Skeletal muscle satellite cell (primary cell): ENCODE measurements at regions not wholly inside any gene's neighbourhood (a gene's known extent, or its start where the extent isn't known, plus 50 kb on each side); places are given as distances from the start of the nearest gene placed in this dataset.

ENCODE experiments used
- H3K27me3 ChIP-seq: 2 replicates; pipeline ENCODE4 v1.7.0; 2013; ENCODE audit warnings: low read length; ENCODE audit not compliant: control insufficient read depth, insufficient read depth
- H3K36me3 ChIP-seq: 2 replicates; pipeline ENCODE4 v1.7.0; 2013; ENCODE audit warnings: mild to moderate bottlenecking, control low read depth, low read length; ENCODE audit not compliant: insufficient read depth
- H3K4me1 ChIP-seq: 2 replicates; pipeline ENCODE4 v1.7.0; 2013; ENCODE audit warnings: low read length; ENCODE audit not compliant: control insufficient read depth, insufficient read depth
- H3K4me2 ChIP-seq: 2 replicates; pipeline ENCODE4 v1.7.0; 2013; ENCODE audit warnings: mild to moderate bottlenecking, low read length
- H3K4me3 ChIP-seq: 2 replicates; pipeline ENCODE4 v1.7.0; 2013; ENCODE audit warnings: low read length
- H3K9ac ChIP-seq: 2 replicates; pipeline ENCODE4 v1.7.0; 2013; ENCODE audit warnings: mild to moderate bottlenecking, low read depth, low read length, moderate library complexity
- H3K9me3 ChIP-seq: replicated peaks from 2 replicates; pipeline ENCODE4 v1.7.0; 2013; ENCODE audit warnings: mild to moderate bottlenecking, control low read depth, low read length

DNA sequence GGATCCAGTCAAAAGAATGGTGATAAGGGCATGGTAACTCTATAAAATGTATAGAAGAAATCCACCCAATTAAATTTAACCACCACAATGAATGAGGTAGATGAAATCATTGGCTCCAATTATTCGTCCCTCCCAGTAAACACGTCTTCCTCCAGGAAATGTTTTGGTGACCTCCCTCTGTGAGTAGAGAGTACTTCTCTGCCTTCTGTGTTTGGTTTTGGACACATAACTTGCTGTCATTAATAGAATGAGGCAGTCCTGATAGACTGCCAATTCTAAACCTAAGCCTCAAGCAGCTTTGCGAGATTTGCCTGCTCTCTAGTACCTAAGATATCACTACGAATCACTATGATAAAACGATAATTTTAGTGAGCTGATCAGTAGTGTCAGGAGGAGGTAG is 632.8 kb downstream of the HDGFL1 start:
- Histone ChIP-seq H3K9ac (no peak overlapping the region), H3K4me3 (no peak overlapping the region), H3K4me2 (no peak overlapping the region), H3K36me3 (no peaks in the 10 kb centered on the region), H3K4me1 (no peaks in the 10 kb centered on the region), H3K9me3 (no peaks in the 10 kb centered on the region), H3K27me3 (no peaks in the 10 kb centered on the region)

DNA sequence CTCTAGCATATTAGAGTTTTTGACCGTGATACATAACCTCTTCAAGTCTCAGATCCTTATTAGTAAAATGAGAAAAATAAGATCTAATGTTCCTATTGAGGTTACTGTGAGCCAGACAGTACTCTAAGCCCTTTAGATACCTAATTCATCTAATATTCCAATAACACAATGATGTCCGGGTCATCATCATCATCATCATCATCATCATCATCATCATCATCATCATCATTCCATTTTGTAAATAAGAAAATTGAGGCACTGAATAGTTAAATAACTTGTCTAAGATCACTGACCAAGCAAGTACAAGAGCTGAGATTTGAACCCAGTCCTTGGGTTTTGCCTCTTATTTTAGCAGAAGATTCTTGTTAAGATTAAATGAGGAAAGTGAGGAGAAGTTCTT is 643.0 kb downstream of the HDGFL1 start:
- H3K4me1 ChIP-seq: no peaks in the 10 kb centered on the region
- no peaks in the 10 kb centered on the region for H3K9me3 ChIP-seq
- no peak overlapping the region for H3K4me2 ChIP-seq
- no peaks in the 10 kb centered on the region for H3K36me3 ChIP-seq
- H3K9ac ChIP-seq: no peak overlapping the region
- H3K27me3 ChIP-seq: no peaks in the 10 kb centered on the region
- no peak overlapping the region for H3K4me3 ChIP-seq

DNA sequence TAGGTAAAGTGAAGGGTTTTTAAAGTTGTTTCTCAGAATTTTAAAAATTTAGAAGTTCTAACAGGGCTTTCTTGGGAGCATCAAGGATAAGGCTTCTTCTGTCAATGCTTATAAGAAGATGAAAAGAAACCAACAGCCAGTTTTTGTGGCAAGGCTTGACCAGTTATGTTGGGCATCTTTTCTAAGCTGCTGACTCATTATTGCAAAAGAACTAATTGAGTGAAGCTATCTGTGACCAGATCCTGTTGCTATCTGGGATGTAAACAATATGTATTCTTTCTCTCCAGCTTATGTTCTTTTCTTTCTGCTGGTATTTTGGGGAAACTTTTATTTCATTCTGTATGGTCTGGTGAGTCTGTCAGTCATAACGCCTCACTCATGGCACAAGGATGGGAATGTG is 643.8 kb downstream of the HDGFL1 start:
- H3K9ac ChIP-seq: no peak overlapping the region
- H3K4me1 ChIP-seq: no peaks in the 10 kb centered on the region
- H3K4me3 ChIP-seq: no peak overlapping the region
- no peaks in the 10 kb centered on the region for H3K27me3 ChIP-seq
- no peaks in the 10 kb centered on the region for H3K9me3 ChIP-seq
- no peaks in the 10 kb centered on the region for H3K36me3 ChIP-seq
- no peak overlapping the region for H3K4me2 ChIP-seq

DNA sequence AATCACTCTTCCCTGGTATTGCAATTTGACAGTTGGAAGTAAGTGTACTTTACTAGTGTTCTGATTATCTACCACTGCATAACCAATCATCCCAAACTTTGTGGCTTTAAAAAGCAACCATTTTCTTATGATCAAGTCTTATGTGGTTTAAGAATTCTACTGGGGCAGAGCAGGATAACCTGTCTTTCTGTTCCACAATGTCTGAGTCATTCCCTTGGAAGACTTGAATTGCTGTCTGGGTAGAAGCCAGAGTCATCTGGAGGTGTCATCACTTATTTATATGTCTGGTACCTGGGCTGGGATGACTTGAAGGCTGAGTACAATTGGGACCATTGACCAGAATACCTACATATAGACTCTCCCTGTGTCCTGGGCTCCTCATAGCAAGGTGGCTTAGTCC is 644.3 kb downstream of the HDGFL1 start:
- no peak overlapping the region for H3K9ac ChIP-seq
- no peak overlapping the region for H3K4me2 ChIP-seq
- H3K36me3 ChIP-seq: no peaks in the 10 kb centered on the region
- H3K27me3 ChIP-seq: no peaks in the 10 kb centered on the region
- no peaks in the 10 kb centered on the region for H3K9me3 ChIP-seq
- no peaks in the 10 kb centered on the region for H3K4me1 ChIP-seq
- H3K4me3 ChIP-seq: no peak overlapping the region

DNA sequence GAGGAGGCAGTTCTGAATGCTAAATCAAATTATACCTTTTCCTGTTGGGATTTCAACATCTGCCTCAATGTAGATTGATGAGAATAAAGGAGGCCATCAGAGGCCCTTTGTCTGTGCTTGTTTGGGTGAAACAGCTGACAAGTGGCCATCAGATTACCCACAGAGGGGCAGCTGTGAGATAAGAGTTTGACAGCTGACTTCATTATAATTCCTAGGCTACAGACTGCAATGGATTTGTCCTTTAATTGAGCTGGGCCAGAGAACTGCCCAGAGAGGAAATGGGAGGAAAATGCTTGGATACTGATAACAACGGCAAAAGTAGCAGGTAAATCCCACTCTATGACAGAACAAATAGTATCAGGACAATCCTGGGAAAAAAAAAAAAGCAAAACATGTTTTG is 649.4 kb downstream of the HDGFL1 start:
- no peaks in the 10 kb centered on the region for H3K4me1 ChIP-seq
- H3K27me3 ChIP-seq: no peaks in the 10 kb centered on the region
- H3K9ac ChIP-seq: no peak overlapping the region
- H3K36me3 ChIP-seq: no peaks in the 10 kb centered on the region
- no peaks in the 10 kb centered on the region for H3K9me3 ChIP-seq
- no peak overlapping the region for H3K4me3 ChIP-seq
- H3K4me2 ChIP-seq: no peak overlapping the region

DNA sequence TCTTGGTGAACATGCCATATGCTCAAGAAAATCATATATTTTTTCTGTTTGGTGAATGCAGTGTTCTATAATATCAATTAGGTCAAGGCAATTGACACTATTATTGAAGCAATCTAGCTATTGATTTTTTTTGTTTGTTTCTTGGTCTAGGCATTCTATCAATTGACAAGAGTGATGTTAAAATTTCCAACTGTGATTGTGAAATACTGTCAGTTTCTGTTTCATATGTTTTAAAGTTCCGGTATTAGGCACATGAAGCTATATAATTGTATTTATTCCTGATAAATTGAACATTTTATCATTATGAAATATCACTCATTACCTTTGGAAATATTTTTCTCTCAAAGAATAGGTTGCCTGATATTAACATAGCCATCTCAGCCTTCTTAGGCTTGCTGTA is 653.4 kb downstream of the HDGFL1 start:
- Histone ChIP-seq H3K4me2 (no peak overlapping the region), H3K27me3 (no peaks in the 10 kb centered on the region), H3K4me1 (no peaks in the 10 kb centered on the region), H3K36me3 (no peaks in the 10 kb centered on the region), H3K9me3 (no peaks in the 10 kb centered on the region), H3K9ac (no peak overlapping the region), H3K4me3 (no peak overlapping the region)

DNA sequence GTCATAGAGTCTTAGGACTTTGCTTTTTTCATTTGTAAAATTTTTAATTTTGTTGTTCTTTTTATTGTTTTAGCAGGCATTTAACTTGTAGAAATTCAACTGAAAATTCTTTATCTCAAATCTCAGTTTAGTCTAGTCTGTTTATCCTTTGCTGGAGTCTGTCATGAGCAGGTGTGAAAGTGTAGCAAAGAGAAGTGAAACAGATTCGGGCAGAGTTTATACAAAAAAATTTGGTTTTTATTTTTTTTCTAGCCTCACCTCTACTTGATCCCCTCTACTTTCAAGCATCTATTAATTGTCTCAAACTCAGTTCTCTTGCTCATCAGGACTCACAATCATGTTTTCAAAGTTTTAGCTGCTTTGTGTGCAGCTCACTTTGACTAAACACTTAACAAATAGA is 655.2 kb downstream of the HDGFL1 start:
- Histone ChIP-seq H3K9me3 (no peaks in the 10 kb centered on the region), H3K27me3 (no peaks in the 10 kb centered on the region), H3K4me3 (no peak overlapping the region), H3K4me2 (no peak overlapping the region), H3K36me3 (no peaks in the 10 kb centered on the region), H3K4me1 (no peaks in the 10 kb centered on the region), H3K9ac (no peak overlapping the region)

DNA sequence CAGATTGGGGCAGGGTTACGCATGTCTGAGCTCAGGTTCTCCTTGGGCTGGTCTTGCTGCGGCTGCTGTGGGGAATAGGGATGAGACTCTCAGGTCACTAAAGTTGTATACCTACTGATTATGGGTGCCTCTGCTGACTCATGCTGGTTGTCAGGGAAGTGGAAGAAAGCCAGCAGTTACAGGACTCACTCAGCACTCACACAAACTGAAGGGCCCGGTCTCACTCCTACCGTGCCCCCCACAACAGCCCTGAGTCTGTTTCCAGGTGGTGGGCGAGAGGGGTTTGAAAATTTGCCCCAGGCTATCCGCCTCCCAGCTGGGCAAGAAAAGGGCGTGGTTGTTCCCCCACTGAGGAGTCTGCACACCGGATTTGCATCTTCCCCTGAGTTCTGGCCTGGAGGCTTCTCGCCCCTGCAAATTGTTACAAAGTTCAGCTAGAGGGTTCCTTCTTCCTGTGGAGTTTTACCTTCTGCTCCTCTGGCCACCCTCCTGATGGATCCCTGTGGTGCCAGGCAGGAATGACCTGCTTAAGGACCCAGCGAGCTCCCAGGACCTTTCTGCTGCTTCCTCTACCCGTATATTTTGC is 659.2 kb downstream of the HDGFL1 start:
- Histone ChIP-seq H3K27me3 (no peaks in the 10 kb centered on the region), H3K4me1 (no peaks in the 10 kb centered on the region), H3K4me2 (no peak overlapping the region), H3K4me3 (no peak overlapping the region), H3K9ac (no peak overlapping the region), H3K36me3 (no peaks in the 10 kb centered on the region), H3K9me3 (no peaks in the 10 kb centered on the region)

DNA sequence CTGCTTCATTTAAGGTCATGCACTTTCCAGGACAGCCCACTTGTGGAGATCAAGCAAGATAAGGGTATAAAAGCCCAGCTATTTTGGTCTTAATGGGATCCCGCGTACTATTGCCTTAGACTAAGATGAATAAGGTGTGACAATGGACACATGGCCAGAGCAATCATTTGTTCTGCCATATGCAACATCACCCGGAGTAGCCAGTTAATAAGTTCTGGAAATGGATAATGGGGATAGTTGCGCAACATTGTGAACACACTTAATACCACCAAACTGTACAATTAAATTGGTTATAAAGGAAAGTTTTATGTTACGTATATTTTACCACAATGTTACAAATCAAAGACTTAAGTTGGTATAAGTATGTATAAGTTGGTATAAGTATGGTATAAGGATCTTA is 674.5 kb downstream of the HDGFL1 start:
- H3K4me2 ChIP-seq: no peak overlapping the region
- H3K36me3 ChIP-seq: no peaks in the 10 kb centered on the region
- H3K27me3 ChIP-seq: no peaks in the 10 kb centered on the region
- H3K9me3 ChIP-seq: no peaks in the 10 kb centered on the region
- H3K9ac ChIP-seq: no peak overlapping the region
- H3K4me3 ChIP-seq: no peak overlapping the region
- H3K4me1 ChIP-seq: peaks cover 13% of the 10 kb centered on the region

DNA sequence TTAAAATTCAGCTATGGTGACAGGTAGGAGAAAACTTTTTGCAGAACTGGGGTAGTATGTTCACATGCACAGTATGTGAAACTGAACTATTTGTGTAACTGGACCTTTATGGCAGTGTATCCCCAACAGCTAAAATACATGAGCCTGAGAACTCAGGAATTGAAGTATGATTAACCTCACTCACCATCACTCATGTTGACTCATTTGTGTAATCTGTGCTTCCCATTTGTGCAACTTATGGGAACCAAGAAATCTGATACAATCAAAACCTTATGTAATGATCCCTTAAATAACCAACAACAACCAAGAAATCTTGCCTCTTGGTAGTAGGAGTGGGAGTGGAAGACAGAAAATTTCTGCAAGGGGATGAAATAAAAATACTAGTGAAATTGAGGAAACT is 674.9 kb downstream of the HDGFL1 start:
- H3K27me3 ChIP-seq: no peaks in the 10 kb centered on the region

DNA sequence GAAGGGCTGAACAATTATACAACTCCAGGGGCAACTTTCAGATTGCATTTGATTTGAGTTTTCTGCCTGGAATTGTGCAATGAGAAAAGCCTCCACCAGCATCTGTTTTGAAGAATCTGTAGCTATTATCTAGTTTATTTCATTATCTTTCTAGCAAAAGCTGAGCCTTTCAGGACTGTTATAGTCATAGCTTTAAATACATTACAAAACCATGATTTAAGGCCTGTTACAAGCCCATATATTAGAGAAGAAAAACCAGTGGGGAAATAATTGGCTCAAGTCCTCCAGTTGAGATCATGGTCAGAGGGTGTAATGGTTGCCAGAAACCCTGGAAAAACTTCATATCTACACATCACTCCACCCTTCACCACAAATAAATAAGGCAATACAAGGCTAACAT is 676.2 kb downstream of the HDGFL1 start:
- Histone ChIP-seq H3K9ac (no peak overlapping the region), H3K4me2 (no peak overlapping the region), H3K9me3 (no peaks in the 10 kb centered on the region), H3K4me1 (peaks cover 13% of the 10 kb centered on the region), H3K27me3 (no peaks in the 10 kb centered on the region), H3K36me3 (no peaks in the 10 kb centered on the region), H3K4me3 (no peak overlapping the region)

More for the DNA sequence above, 674.9 kb downstream of the HDGFL1 start:
- no peak overlapping the region for H3K4me3 ChIP-seq
- no peaks in the 10 kb centered on the region for H3K36me3 ChIP-seq
- H3K9ac ChIP-seq: no peak overlapping the region
- no peak overlapping the region for H3K4me2 ChIP-seq
- no peaks in the 10 kb centered on the region for H3K9me3 ChIP-seq
- H3K4me1 ChIP-seq: peaks cover 13% of the 10 kb centered on the region

DNA sequence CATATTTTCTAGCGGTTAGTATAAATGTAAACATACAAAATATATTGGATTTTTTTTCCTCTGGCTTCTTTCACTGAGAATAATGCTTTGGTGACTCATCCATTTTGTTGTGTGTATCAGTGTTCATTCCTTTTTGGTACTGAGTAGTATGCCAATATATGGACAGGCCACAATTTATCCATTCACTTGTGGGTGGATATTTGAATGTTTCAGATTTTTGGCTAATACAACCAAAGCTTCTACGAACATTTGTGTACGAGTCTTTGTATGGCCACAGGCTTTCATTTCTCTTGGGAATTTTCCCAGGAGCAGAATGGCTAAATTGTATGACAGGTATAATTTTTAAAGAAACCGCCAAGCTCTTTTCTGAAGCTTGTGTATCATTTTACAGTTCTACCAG is 677.5 kb downstream of the HDGFL1 start:
- no peak overlapping the region for H3K4me3 ChIP-seq
- H3K36me3 ChIP-seq: no peaks in the 10 kb centered on the region
- no peaks in the 10 kb centered on the region for H3K27me3 ChIP-seq
- H3K9ac ChIP-seq: no peak overlapping the region
- H3K4me1 ChIP-seq: peaks cover 13% of the 10 kb centered on the region
- no peak overlapping the region for H3K4me2 ChIP-seq
- no peaks in the 10 kb centered on the region for H3K9me3 ChIP-seq
